AG08396 (cell line): ENCODE measurements at regions not wholly inside any gene's neighbourhood (a gene's known extent, or its start where the extent isn't known, plus 50 kb on each side); places are given as distances from the start of the nearest gene placed in this dataset.

Experiments used
- DNase-seq: peaks from one replicate; pipeline ENCODE4 v3.0.0; 2012; ENCODE audit warnings: low spot score, mixed read lengths

GRCh38 chr13:107864543-107865317, 350.6 kb downstream of the LIG4 start:
- peak; percentile 53 for DNase-seq

DNA sequence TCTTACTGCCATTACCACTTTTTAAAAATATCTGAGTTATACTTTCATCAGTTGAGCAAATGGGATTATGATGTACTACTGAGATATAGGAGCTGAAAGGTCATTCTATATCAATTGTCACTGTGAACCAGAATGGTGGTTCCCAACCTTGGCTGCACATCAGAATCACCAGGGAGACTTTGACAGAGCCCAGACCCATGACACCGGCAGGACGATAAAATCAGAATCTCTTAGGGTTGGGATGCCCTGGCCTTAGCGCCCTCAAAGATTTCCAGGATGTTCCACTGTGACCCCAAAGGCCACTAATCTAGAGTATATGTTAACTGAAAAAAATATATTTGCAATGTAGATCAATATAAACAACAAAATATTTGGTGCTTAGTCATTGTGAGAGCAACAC, 355.1 kb downstream of the LIG4 start:
- no peak for DNase-seq

- no peak for DNase-seq
These were observed 360.5 kb downstream of the LIG4 start for GRCh38 chr13:107854880-107855279.

- no peak for DNase-seq
These were observed 363.3 kb downstream of the LIG4 start for GRCh38 chr13:107852072-107852471.

DNA sequence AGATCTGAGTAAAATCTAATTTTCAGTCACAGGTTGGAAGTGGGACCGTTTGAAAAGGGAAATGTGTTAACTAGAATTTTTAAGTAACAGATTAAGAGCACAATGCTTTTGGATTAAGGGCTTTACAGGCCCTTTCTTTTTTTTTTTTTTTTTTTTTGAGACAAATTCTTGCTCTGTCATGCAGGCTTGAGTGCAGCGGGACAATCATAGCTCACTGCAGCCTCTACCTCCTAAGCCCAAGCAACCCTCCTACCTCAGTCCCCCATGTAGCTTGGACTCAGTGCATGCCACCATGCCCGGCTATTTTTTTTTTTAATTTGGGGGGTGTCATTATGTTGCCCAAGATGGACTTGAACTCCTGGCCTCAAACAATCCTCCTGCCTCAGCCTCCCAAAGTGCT, 363.7 kb downstream of the LIG4 start:
- DNase-seq = no peak

DNA sequence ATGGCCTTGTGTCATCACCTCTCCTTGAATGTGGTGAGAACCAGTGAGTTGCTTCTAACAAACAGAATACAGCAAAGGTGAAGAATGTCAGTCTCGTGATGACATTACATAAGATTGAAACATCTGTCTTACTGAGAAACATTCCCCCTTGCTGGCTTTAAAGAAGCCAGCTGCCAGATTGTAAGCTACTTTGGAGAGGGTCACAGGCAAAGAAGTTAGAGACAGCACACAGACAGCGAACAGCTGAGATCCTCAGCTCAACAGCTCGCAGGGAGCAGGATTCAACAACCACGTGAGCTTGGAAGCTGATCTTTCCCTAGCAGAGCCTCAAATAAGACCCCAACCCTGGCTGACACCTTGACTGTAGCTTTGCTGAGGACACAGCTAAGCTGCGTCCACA, 367.9 kb downstream of the LIG4 start:
- DNase-seq = no peak

- no peak for DNase-seq
These were observed 368.7 kb downstream of the LIG4 start for GRCh38 chr13:107846642-107847041.

DNA sequence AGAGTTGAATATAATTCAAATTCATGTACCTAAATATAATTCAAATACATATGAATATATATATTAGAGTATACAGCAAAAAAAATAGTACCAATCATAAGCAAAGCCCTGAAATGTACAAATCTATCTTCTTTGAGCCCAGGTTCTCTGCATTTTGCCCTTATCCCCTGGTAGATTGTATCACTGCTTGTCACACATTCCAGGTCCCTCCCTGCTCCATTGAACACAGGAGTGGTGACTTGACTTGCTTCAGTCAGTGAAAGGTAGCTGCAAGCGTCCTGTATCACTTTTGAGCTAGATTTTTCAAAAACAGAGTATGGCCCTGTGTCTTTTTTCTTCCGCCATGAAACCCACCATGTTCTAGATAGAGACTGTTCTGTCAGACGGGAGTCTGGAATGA, 369.4 kb downstream of the LIG4 start:
- no peak for DNase-seq

GRCh38 chr13:107843681-107844080, 371.7 kb downstream of the LIG4 start:
- DNase-seq = no peak

GRCh38 chr13:107843281-107843680, 372.1 kb downstream of the LIG4 start:
- DNase-seq = no peak

DNA sequence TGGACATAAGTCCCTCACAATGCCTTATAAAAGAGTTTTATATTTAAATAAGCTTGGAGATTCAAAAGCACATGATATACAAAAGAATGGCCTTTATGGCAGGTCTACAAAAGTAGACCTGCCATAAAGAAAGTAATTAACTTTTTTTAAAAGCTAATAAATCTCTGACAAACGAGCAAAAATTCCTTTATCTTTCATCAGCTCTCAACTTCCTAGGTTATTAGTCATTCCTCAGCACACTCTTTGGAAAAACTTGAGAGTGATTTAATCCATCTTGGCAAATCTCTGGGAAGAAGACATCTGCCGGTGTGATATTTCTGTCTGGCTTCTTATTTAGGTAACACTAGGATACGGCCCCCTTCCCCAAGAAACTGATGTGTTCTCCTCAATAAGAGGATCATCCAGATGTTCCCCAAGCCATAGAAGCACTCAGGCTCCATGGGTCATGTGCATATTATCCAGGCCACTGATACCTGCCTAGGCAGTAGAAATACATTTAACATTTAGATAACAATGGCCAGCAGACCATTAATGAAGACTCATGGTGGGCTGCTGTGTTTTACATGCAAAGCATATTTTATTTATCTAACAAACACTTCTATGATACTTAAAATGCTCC, 372.7 kb downstream of the LIG4 start:
- DNase-seq = no peak

- DNase-seq = no peak
These were observed 376.7 kb downstream of the LIG4 start for GRCh38 chr13:107838588-107839161.

GRCh38 chr13:107836685-107837084, 378.7 kb downstream of the LIG4 start:
- no peak for DNase-seq

- DNase-seq = peak; percentile 44
These were observed 379.9 kb downstream of the LIG4 start for GRCh38 chr13:107835339-107836018.

GRCh38 chr13:107834717-107835116, 380.6 kb downstream of the LIG4 start:
- DNase-seq = no peak

- no peak for DNase-seq
These were observed 381.1 kb downstream of the LIG4 start for GRCh38 chr13:107834281-107834680.

GRCh38 chr13:107832500-107833100, 382.7 kb downstream of the LIG4 start:
- no peak for DNase-seq

DNA sequence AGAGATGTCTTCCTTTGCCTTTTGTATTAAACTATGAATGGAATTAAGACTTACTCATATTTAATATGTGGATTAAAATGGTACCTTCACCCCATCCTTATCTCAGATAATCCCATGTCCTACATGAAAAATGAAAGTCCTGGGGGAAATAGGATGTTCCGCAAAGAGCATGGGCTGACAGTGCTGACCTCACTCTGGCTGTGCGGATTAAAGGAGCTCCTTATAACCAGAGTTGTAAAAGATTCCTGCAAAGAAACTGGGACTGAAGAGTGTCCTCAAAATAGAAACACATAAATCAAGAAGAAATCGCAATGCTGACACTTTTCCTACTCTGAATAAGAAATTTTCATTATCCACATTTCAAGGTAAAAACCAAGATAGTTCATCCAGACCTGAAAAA, 384.5 kb downstream of the LIG4 start:
- DNase-seq = no peak

- no peak for DNase-seq
These were observed 387.3 kb downstream of the LIG4 start for GRCh38 chr13:107827840-107828549.

DNA sequence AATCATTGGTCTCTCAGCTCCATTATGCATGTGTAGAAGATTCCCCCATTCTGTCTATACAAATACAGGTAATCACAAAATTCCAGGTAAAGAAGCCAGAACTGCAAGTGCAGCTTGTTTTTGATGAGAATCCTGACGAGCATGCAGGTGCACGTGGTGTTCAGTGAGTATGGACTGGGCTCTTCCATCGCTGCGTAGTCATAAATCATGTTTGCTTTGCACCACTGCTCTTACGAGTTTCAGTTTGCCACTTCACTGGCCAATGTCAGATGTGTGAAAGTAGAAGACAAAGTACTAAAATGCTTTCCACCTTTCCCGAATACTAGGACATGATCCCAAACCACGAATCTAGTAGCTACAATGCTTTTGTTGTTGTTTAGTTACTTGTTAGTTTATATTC, 390.7 kb downstream of the LIG4 start:
- no peak for DNase-seq

GRCh38 chr13:107822006-107822405, 393.3 kb downstream of the LIG4 start:
- DNase-seq = no peak

- DNase-seq = no peak
These were observed 393.8 kb downstream of the LIG4 start for GRCh38 chr13:107821492-107821891.
